ENCODE measurements at regions not wholly inside any gene's neighbourhood (a gene's known extent, or its start where the extent isn't known, plus 50 kb on each side); places are given as distances from the start of the nearest gene placed in this dataset.

DNA sequence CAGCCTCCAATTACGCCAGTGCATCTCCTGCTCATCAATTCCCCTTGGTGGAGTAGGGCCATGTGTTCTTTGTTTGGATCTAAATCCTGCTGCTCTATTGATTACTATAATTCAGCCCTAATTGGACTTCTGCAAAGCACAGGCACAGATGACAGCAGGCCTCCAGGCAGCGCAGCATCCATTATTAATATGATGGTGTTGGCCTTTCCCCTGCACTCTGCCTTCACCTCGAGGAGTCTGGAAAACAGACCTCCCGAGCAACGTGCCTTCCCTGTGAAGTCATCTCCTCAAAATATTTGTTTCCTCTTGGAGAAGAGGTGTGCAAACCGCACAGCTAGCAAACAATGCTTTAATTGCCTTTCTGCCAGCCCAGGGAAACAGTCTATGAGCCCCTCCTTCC lies 92.5 kb downstream of the UQCRFS1 start:
- no peak for TF ChIP-seq TARDBP (IDR thresholded peaks at IDR 0.05)
- no peak for TF ChIP-seq HDGF (IDR thresholded peaks at IDR 0.05; ENCODE audit: borderline replicate concordance)
- no peak for TF ChIP-seq ELF4 (IDR thresholded peaks at IDR 0.05)
- TF ChIP-seq, protein P1, sequence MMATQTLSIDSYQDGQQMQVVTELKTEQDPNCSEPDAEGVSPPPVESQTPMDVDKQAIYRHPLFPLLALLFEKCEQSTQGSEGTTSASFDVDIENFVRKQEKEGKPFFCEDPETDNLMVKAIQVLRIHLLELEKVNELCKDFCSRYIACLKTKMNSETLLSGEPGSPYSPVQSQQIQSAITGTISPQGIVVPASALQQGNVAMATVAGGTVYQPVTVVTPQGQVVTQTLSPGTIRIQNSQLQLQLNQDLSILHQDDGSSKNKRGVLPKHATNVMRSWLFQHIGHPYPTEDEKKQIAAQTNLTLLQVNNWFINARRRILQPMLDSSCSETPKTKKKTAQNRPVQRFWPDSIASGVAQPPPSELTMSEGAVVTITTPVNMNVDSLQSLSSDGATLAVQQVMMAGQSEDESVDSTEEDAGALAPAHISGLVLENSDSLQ (IDR thresholded peaks at IDR 0.05), result no peak
- no peak for TF ChIP-seq NFRKB (IDR thresholded peaks at IDR 0.05)
- no peak for TF ChIP-seq SP1 (IDR thresholded peaks at IDR 0.05)
